ENCODE measurements at regions not wholly inside any gene's neighbourhood (a gene's known extent, or its start where the extent isn't known, plus 50 kb on each side); places are given as distances from the start of the nearest gene placed in this dataset.

GRCh38 chr17:77471984-77472461 is 331.3 kb downstream of the SEC14L1 start:
- H3K36me3 ChIP-seq: no peaks in the 10 kb centered on the region
- peak overlapping the region; percentile 74 to 85 for H3K27ac ChIP-seq
- peak in 1 of 2 donors; percentile 72 for DNase-seq (ENCODE audit: low spot score in 2 of 2)
- peaks cover 40 to 61% of the 10 kb centered on the region in 2 donors for H3K4me1 ChIP-seq
- no peaks in the 10 kb centered on the region for H3K9me3 ChIP-seq
- peak overlapping the region in 1 of 3 donors; percentile 45 for H3K4me3 ChIP-seq
- intact Hi-C loops (cut with DNase I; ENCODE audit: low total_unique reads): no loop called here
- TF ChIP-seq CTCF (IDR thresholded peaks at IDR 0.05) (no peak), POLR2AphosphoS5 (IDR thresholded peaks at IDR 0.05) (peak in 1 of 3 donors; percentile 10)
- no peaks in the 10 kb centered on the region for H3K27me3 ChIP-seq

- peak overlapping the region in 1 of 3 donors; percentile 45 for H3K4me3 ChIP-seq
- H3K27ac ChIP-seq: peak overlapping the region; percentile 74 to 85
- no peaks in the 10 kb centered on the region for H3K36me3 ChIP-seq
- peaks cover 44 to 68% of the 10 kb centered on the region in 2 donors for H3K4me1 ChIP-seq
- TF ChIP-seq POLR2AphosphoS5 (IDR thresholded peaks at IDR 0.05) (no peak), CTCF (IDR thresholded peaks at IDR 0.05) (no peak), POLR2A (IDR thresholded peaks at IDR 0.05) (no peak)
- intact Hi-C loops (cut with DNase I; ENCODE audit: low total_unique reads): no loop called here
- H3K9me3 ChIP-seq: no peaks in the 10 kb centered on the region
- DNase-seq (ENCODE audit: low spot score in 2 of 2): no peak
- no peaks in the 10 kb centered on the region for H3K27me3 ChIP-seq
These were observed 331.9 kb downstream of the SEC14L1 start for GRCh38 chr17:77472468-77473310.

- Histone ChIP-seq H3K27me3 (no peaks in the 10 kb centered on the region), H3K4me1 (peaks cover 48 to 71% of the 10 kb centered on the region in 2 donors), H3K36me3 (no peaks in the 10 kb centered on the region), H3K9me3 (no peaks in the 10 kb centered on the region), H3K27ac (peak overlapping the region; percentile 74 to 85), H3K4me3 (no peak overlapping the region)
- intact Hi-C loops (cut with DNase I; ENCODE audit: low total_unique reads): no loop called here
- DNase-seq (ENCODE audit: low spot score in 2 of 2): no peak
- TF ChIP-seq CTCF (IDR thresholded peaks at IDR 0.05) (no peak), POLR2A (IDR thresholded peaks at IDR 0.05) (no peak), POLR2AphosphoS5 (IDR thresholded peaks at IDR 0.05) (no peak)
These were observed 333.0 kb downstream of the SEC14L1 start for GRCh38 chr17:77473615-77474226.

- Histone ChIP-seq H3K4me3 (no peak overlapping the region), H3K27me3 (no peaks in the 10 kb centered on the region), H3K9me3 (no peaks in the 10 kb centered on the region), H3K27ac (peak overlapping the region; percentile 74 to 85), H3K36me3 (no peaks in the 10 kb centered on the region), H3K4me1 (peaks cover 50 to 71% of the 10 kb centered on the region in 2 donors)
- TF ChIP-seq POLR2A (IDR thresholded peaks at IDR 0.05) (no peak), CTCF (IDR thresholded peaks at IDR 0.05) (no peak), POLR2AphosphoS5 (IDR thresholded peaks at IDR 0.05) (no peak)
- no peak for DNase-seq (ENCODE audit: low spot score in 2 of 2)
- intact Hi-C loops (cut with DNase I; ENCODE audit: low total_unique reads): no loop called here
These were observed 333.7 kb downstream of the SEC14L1 start for GRCh38 chr17:77474292-77474988.

Measured in breast epithelium (tissue), 4 donors.